Liver (tissue), 8 donors: ENCODE measurements at regions not wholly inside any gene's neighbourhood (a gene's known extent, or its start where the extent isn't known, plus 50 kb on each side); places are given as distances from the start of the nearest gene placed in this dataset.

ENCODE experiments used
- DNase-seq: peaks from one replicate; pipeline ENCODE4 v3.0.0-alpha.2; 2017; ENCODE audit warnings: low spot score
- H3K27ac ChIP-seq, 2 donors: one replicate each; pipeline ENCODE4 v1.7.0; 2013; ENCODE audit warnings: inconsistent platforms in 2 of 2, low read length in 2 of 2, control low read depth in 1 of 2, low read depth in 1 of 2, mild to moderate bottlenecking in 1 of 2
- H3K27me3 ChIP-seq, 4 donors: one replicate each; pipeline versions ENCODE4 v1.6.1 to v1.7.0; 2013; ENCODE audit warnings: low read length in 3 of 4, inconsistent platforms in 1 of 4, mild to moderate bottlenecking in 1 of 4, moderate library complexity in 1 of 4; ENCODE audit not compliant: control insufficient read depth in 4 of 4, insufficient read depth in 4 of 4
- H3K36me3 ChIP-seq, 4 donors: one replicate each; pipeline versions ENCODE4 v1.6.1 to v1.7.0; 2013; ENCODE audit warnings: low read length in 3 of 4, mild to moderate bottlenecking in 3 of 4, low read depth in 1 of 4, moderate library complexity in 1 of 4; ENCODE audit not compliant: control insufficient read depth in 4 of 4, insufficient read depth in 3 of 4
- H3K4me1 ChIP-seq, 4 donors: one replicate each; pipeline versions ENCODE4 v1.6.1 to v1.7.0; 2013; ENCODE audit warnings: low read length in 3 of 4, mild to moderate bottlenecking in 3 of 4, moderate library complexity in 1 of 4; ENCODE audit not compliant: control insufficient read depth in 4 of 4, insufficient read depth in 4 of 4
- H3K4me3 ChIP-seq, 3 donors: one replicate each; pipeline versions ENCODE4 v1.6.1 to v1.7.0; 2013; ENCODE audit warnings: low read length in 3 of 3, control low read depth in 1 of 3, low read depth in 1 of 3, mild to moderate bottlenecking in 1 of 3
- H3K9ac ChIP-seq, 2 donors: one replicate each; pipeline ENCODE4 v1.7.0; 2013; ENCODE audit warnings: low read length in 2 of 2, mild to moderate bottlenecking in 2 of 2, moderate library complexity in 2 of 2, control low read depth in 1 of 2, low read depth in 1 of 2
- H3K9me3 ChIP-seq, 4 donors: one replicate each; pipeline versions ENCODE4 v1.6.1 to v1.7.0; 2013; ENCODE audit warnings: low read length in 3 of 4; ENCODE audit not compliant: control insufficient read depth in 4 of 4
- ATF3 ChIP-seq: IDR thresholded peaks from 2 replicates; pipeline ENCODE4 v1.6.1; 2016; ENCODE audit warnings: antibody characterized with exemption
- CTCF ChIP-seq: fragments of 150-350 bp; IDR thresholded peaks from 2 replicates; pipeline ENCODE4 v1.5.1; 2017; ENCODE audit warnings: improper control_type of control experiment, low read depth, low read length; ENCODE audit not compliant: missing input control
- EGR1 ChIP-seq, 2 donors: IDR thresholded peaks; 2 replicates each; pipeline ENCODE4 v1.6.1; 2016 to 2018; ENCODE audit warnings: antibody characterized with exemption in 2 of 2, low read depth in 2 of 2
- FOXA1 ChIP-seq: IDR thresholded peaks from 2 replicates; pipeline ENCODE4 v1.6.1; 2016; ENCODE audit warnings: antibody characterized with exemption
- FOXA2 ChIP-seq: IDR thresholded peaks from 2 replicates; pipeline ENCODE4 v1.6.1; 2016; ENCODE audit warnings: antibody characterized with exemption
- GABPA ChIP-seq, 2 donors: IDR thresholded peaks in 1 of 2; conservative IDR thresholded peaks in 1 of 2; 2 replicates each; pipeline ENCODE4 v1.6.1; 2016; ENCODE audit warnings: antibody characterized with exemption in 2 of 2, mild to moderate bottlenecking in 1 of 2, moderate library complexity in 1 of 2
- HNF4A ChIP-seq, 2 donors: conservative IDR thresholded peaks; 2 replicates each; pipeline ENCODE4 v1.6.1; 2016; ENCODE audit warnings: antibody characterized with exemption in 2 of 2, mild to moderate bottlenecking in 2 of 2
- JUND ChIP-seq, 2 donors: IDR thresholded peaks; 2 replicates each; pipeline ENCODE4 v1.6.1; 2016; ENCODE audit warnings: antibody characterized with exemption in 2 of 2
- NR2F2 ChIP-seq: IDR thresholded peaks from 2 replicates; pipeline ENCODE4 v1.6.1; 2016; ENCODE audit warnings: antibody characterized with exemption
- RAD21 ChIP-seq, 2 donors: IDR thresholded peaks; 2 replicates each; pipeline ENCODE4 v1.6.1; 2016; ENCODE audit warnings: antibody characterized with exemption in 2 of 2, mild to moderate bottlenecking in 2 of 2
- REST ChIP-seq: IDR thresholded peaks from 2 replicates; pipeline ENCODE4 v1.6.1; 2016; ENCODE audit warnings: antibody characterized with exemption, mild to moderate bottlenecking
- RXRA ChIP-seq, 2 donors: IDR thresholded peaks; 2 replicates each; pipeline ENCODE4 v1.6.1; 2017 to 2018; ENCODE audit warnings: antibody characterized with exemption in 2 of 2, mild to moderate bottlenecking in 1 of 2
- SP1 ChIP-seq: IDR thresholded peaks from 2 replicates; pipeline ENCODE4 v1.6.1; 2018; ENCODE audit warnings: antibody characterized with exemption, mild to moderate bottlenecking
- TAF1 ChIP-seq: conservative IDR thresholded peaks from 2 replicates; pipeline ENCODE4 v1.6.1; 2016; ENCODE audit warnings: antibody characterized with exemption, mild to moderate bottlenecking
- YY1 ChIP-seq: IDR thresholded peaks from 2 replicates; pipeline ENCODE4 v1.6.1; 2016; ENCODE audit warnings: antibody characterized with exemption, mild to moderate bottlenecking
- WGBS: extraction: QIAGEN DNeasy Blood & Tissue Kit; methylation state at CpG from one replicate; pipeline ENCODE4 v1.1.7; 2013; 5-methylcytosine and 5-hydroxymethylcytosine counted together
- TF ChIP-seq, protein P1 (sequence below): IDR thresholded peaks from 2 replicates; pipeline ENCODE4 v1.6.1; 2016; ENCODE audit warnings: antibody characterized with exemption
- donor health status: healthy.
- donor health status: healthy.
- donor health status: healthy.
- donor health status: healthy.
- donor health status: healthy.

DNA sequence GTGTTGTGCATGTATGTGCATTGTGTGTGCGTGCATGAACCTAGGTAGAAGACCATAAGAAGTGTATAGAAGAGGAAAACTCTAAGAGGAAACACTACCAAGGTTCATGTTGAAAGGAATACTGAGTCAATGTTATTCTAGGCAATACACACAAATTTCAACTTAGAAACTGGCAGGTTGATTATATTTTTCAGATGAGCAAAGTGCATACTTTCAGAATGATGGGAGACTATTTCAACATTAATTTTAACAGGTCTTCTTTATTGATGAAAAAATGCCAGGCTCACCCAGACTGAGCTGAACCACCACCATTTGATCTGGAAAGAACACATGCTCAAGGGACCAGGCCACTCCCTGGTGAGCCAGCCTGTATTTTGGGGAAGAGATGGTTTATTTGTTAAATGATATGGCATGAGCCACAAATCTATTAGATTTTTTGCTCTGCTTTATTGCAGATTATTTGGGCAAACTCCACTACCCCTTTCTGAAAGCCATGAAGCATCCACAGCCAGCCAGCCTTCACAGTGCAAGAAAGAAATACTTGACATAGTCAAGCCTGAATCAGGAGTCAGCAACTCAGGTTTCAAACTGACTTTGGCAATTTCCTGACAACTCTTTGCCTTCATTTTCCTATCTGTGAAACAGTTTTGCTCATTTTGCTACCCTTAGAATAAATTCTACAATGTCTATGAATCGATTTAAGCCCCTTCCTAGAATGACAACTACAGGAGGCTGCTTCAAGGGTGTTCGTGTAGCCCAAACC is 368.9 kb downstream of the COG6 start:
- H3K9ac ChIP-seq = no peak overlapping the region
- H3K27ac ChIP-seq = no peak overlapping the region
- H3K4me3 ChIP-seq = no peak overlapping the region
- H3K9me3 ChIP-seq = no peaks in the 10 kb centered on the region
- TF ChIP-seq YY1 (no peak), JUND (IDR thresholded peaks at IDR 0.05) (no peak), TAF1 (no peak), SP1 (no peak), RXRA (IDR thresholded peaks at IDR 0.05) (no peak), REST (no peak), GABPA (IDR thresholded peaks at IDR 0.05 in 1 of 2, conservative IDR thresholded peaks at IDR 0.05 in 1 of 2) (no peak), HNF4A (conservative IDR thresholded peaks at IDR 0.05) (no peak), FOXA1 (no peak), CTCF (no peak), RAD21 (IDR thresholded peaks at IDR 0.05) (no peak), FOXA2 (no peak), EGR1 (IDR thresholded peaks at IDR 0.05; ENCODE audit: low read depth in 2 of 2) (no peak), ATF3 (no peak), NR2F2 (no peak)
- TF ChIP-seq, protein P1, sequence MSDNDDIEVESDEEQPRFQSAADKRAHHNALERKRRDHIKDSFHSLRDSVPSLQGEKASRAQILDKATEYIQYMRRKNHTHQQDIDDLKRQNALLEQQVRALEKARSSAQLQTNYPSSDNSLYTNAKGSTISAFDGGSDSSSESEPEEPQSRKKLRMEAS = no peak
- 81% methylated on average over 3 of the region's 3 CpGs for WGBS
- H3K27me3 ChIP-seq = no peaks in the 10 kb centered on the region
- H3K36me3 ChIP-seq = no peaks in the 10 kb centered on the region
- DNase-seq = no peak
- H3K4me1 ChIP-seq = no peaks in the 10 kb centered on the region

- TF ChIP-seq RXRA (IDR thresholded peaks at IDR 0.05) (peak; percentile 55 to 57), TAF1 (no peak), NR2F2 (peak; percentile 48)
- Histone ChIP-seq H3K36me3 (no peaks in the 10 kb centered on the region), H3K9me3 (no peaks in the 10 kb centered on the region), H3K4me3 (no peak overlapping the region), H3K4me1 (no peaks in the 10 kb centered on the region), H3K27me3 (no peaks in the 10 kb centered on the region), H3K9ac (no peak overlapping the region), H3K27ac (no peak overlapping the region)
- DNase-seq = no peak
- 62% methylated on average over 4 of the region's 4 CpGs for WGBS
Measured at GRCh38 chr13:40024967-40025714, 369.7 kb downstream of the COG6 start.
